CD14-positive monocyte (primary cell): ENCODE measurements at regions not wholly inside any gene's neighbourhood (a gene's known extent, or its start where the extent isn't known, plus 50 kb on each side); places are given as distances from the start of the nearest gene placed in this dataset.

ENCODE experiments used
- DNase-seq, 3 donors: peaks; one replicate each; pipeline ENCODE4 v3.0.0-alpha.2; 2011 to 2022
- H2AFZ ChIP-seq: 2 replicates; pipeline ENCODE4 v1.6.0; 2012; ENCODE audit warnings: mild to moderate bottlenecking, low read depth, low read length, inconsistent platforms; ENCODE audit not compliant: insufficient read depth, poor library complexity, severe bottlenecking
- H3K27ac ChIP-seq, 2 donors: 1 replicate in 1 of 2; 2 replicates in 1 of 2; pipeline ENCODE4 v1.5.1; 2012 to 2013; ENCODE audit warnings: low read length in 2 of 2, control low read depth in 1 of 2, inconsistent platforms in 1 of 2, low read depth in 1 of 2, mild to moderate bottlenecking in 1 of 2
- H3K27me3 ChIP-seq, 2 donors: one replicate each; pipeline versions ENCODE4 v1.6.0 to v1.6.1; 2011 to 2013; ENCODE audit warnings: low read length in 2 of 2; ENCODE audit not compliant: control insufficient read depth in 2 of 2, insufficient read depth in 2 of 2
- H3K36me3 ChIP-seq, 2 donors: replicated peaks in 1 of 2; 1 replicate in 1 of 2; 2 replicates in 1 of 2; pipeline versions ENCODE4 v1.5.1 to v1.6.1; 2012 to 2013; ENCODE audit warnings: low read length in 2 of 2, control low read depth in 1 of 2, inconsistent platforms in 1 of 2, mild to moderate bottlenecking in 1 of 2; ENCODE audit not compliant: insufficient read depth in 2 of 2, control insufficient read depth in 1 of 2
- H3K4me1 ChIP-seq, 2 donors: 1 replicate in 1 of 2; 2 replicates in 1 of 2; pipeline versions ENCODE4 v1.5.1 to v1.6.1; 2012 to 2013; ENCODE audit warnings: low read length in 2 of 2, control low read depth in 1 of 2, inconsistent platforms in 1 of 2, mild to moderate bottlenecking in 1 of 2, moderate library complexity in 1 of 2; ENCODE audit not compliant: insufficient read depth in 2 of 2, control insufficient read depth in 1 of 2
- H3K4me2 ChIP-seq: replicated peaks from 2 replicates; pipeline ENCODE3; 2012; ENCODE audit warnings: low read length, moderate library complexity, mild to moderate bottlenecking; ENCODE audit not compliant: poor library complexity, severe bottlenecking; ENCODE audit errors: extremely low read depth
- H3K4me3 ChIP-seq, 3 experiments: fragments of 200-600 bp in 1 of 3; sonication (generic) in 1 of 3; replicated peaks in 1 of 3; 1 replicate in 2 of 3; 2 replicates in 1 of 3; pipeline ENCODE4 v1.5.1; 2011 to 2013; ENCODE audit warnings: low read length in 3 of 3, mild to moderate bottlenecking in 3 of 3, control low read depth in 2 of 3, low read depth in 2 of 3, inconsistent platforms in 1 of 3, moderate library complexity in 1 of 3
- H3K79me2 ChIP-seq: 2 replicates; pipeline ENCODE4 v1.6.0; 2012; ENCODE audit warnings: mild to moderate bottlenecking, control low read depth, inconsistent platforms, low read length, moderate library complexity; ENCODE audit not compliant: insufficient read depth
- H3K9ac ChIP-seq: 2 replicates; pipeline ENCODE4 v1.6.0; 2017; ENCODE audit warnings: low read length, mild to moderate bottlenecking; ENCODE audit not compliant: insufficient read depth, poor library complexity, severe bottlenecking
- H3K9me3 ChIP-seq, 2 donors: replicated peaks in 1 of 2; 1 replicate in 1 of 2; 2 replicates in 1 of 2; pipeline versions ENCODE4 v1.5.1 to v1.6.1; 2012 to 2013; ENCODE audit warnings: low read length in 2 of 2, control low read depth in 1 of 2; ENCODE audit not compliant: control insufficient read depth in 1 of 2, insufficient read depth in 1 of 2
- H4K20me1 ChIP-seq: 2 replicates; pipeline ENCODE4 v1.6.0; 2012; ENCODE audit warnings: mild to moderate bottlenecking, low read length, control low read depth, moderate library complexity; ENCODE audit not compliant: insufficient read depth
- H3K27ac Mint-ChIP-seq, 7 donors: one replicate each; pipeline ENCODE4 v1.8.0; 2020; ENCODE audit warnings: mild to moderate bottlenecking in 7 of 7, mixed read lengths in 7 of 7, moderate library complexity in 6 of 7, inconsistent platforms in 2 of 7
- H3K27me3 Mint-ChIP-seq, 3 donors: one replicate each; pipeline ENCODE4 v1.8.0; 2021 to 2022; ENCODE audit warnings: low read depth in 3 of 3, mild to moderate bottlenecking in 3 of 3, mixed read lengths in 3 of 3, moderate library complexity in 3 of 3, inconsistent platforms in 1 of 3
- H3K36me3 Mint-ChIP-seq, 2 donors: one replicate each; pipeline ENCODE4 v1.8.0; 2020; ENCODE audit warnings: mixed read lengths in 2 of 2, inconsistent platforms in 1 of 2, mild to moderate bottlenecking in 1 of 2
- H3K4me1 Mint-ChIP-seq: one replicate; pipeline ENCODE4 v1.8.0; 2020; ENCODE audit warnings: mild to moderate bottlenecking, mixed read lengths
- H3K4me3 Mint-ChIP-seq, 2 donors: one replicate each; pipeline ENCODE4 v1.8.0; 2020; ENCODE audit warnings: mild to moderate bottlenecking in 2 of 2, mixed read lengths in 2 of 2, moderate library complexity in 1 of 2
- H3K9me3 Mint-ChIP-seq, 7 donors: one replicate each; pipeline ENCODE4 v1.8.0; 2020 to 2022; ENCODE audit warnings: mixed read lengths in 7 of 7, mild to moderate bottlenecking in 6 of 7, moderate library complexity in 6 of 7, inconsistent platforms in 2 of 7
- CTCF ChIP-seq: fragments of 200-600 bp; IDR thresholded peaks from one replicate; pipeline ENCODE4 v1.8.0; 2022; ENCODE audit warnings: antibody characterized with exemption, mild to moderate bottlenecking
- WGBS: methylation state at CpG from one replicate; pipeline ENCODE4 v1.1.5; 2013; ENCODE audit warnings: missing lambda C conversion rate; ENCODE audit not compliant: insufficient coverage; 5-methylcytosine and 5-hydroxymethylcytosine counted together
- intact Hi-C, 2 donors: fragments of 100-400 bp; cut with micrococcal nuclease; formaldehyde crosslinking; loops; one replicate each; pipeline versions ENCODE4 v1.15.0 to v1.15.1; 2023

GRCh38 chr11:109554951-109555350 is 133.0 kb downstream of the C11orf87 start:
- Mint-ChIP-seq H3K4me3 (no peak overlapping the region), H3K27ac (no peak overlapping the region), H3K36me3 (no peaks in the 10 kb centered on the region), H3K4me1 (no peaks in the 10 kb centered on the region), H3K27me3 (peaks cover 0 to under 1% (median under 1%) of the 10 kb centered on the region in 3 donors), H3K9me3 (peaks cover 0 to 2% (median 0%) of the 10 kb centered on the region in 7 donors)
- Histone ChIP-seq H3K27me3 (no peaks in the 10 kb centered on the region), H3K27ac (no peak overlapping the region), H3K9ac (no peak overlapping the region), H3K4me3 (no peak overlapping the region), H3K36me3 (no peaks in the 10 kb centered on the region), H3K4me2 (no peak overlapping the region), H4K20me1 (no peaks in the 10 kb centered on the region), H3K79me2 (no peaks in the 10 kb centered on the region), H3K4me1 (no peaks in the 10 kb centered on the region), H2AFZ (no peak overlapping the region), H3K9me3 (no peaks in the 10 kb centered on the region)
- DNase-seq, result no peak
- no peak for TF ChIP-seq CTCF
- intact Hi-C loops, result no loop called here

GRCh38 chr11:109564241-109564640 is 142.3 kb downstream of the C11orf87 start:
- H4K20me1 ChIP-seq, result no peaks in the 10 kb centered on the region
- H3K4me2 ChIP-seq, result no peak overlapping the region
- H3K4me3 Mint-ChIP-seq, result no peak overlapping the region
- H3K27me3 Mint-ChIP-seq, result peaks cover 0 to 2% (median 0%) of the 10 kb centered on the region in 3 donors
- no peaks in the 10 kb centered on the region for H3K36me3 ChIP-seq
- H3K4me1 ChIP-seq, result no peaks in the 10 kb centered on the region
- H3K27me3 ChIP-seq, result no peaks in the 10 kb centered on the region
- no peak for TF ChIP-seq CTCF
- H3K4me3 ChIP-seq, result no peak overlapping the region
- no peak for DNase-seq
- H3K27ac Mint-ChIP-seq, result no peak overlapping the region
- no peak overlapping the region for H3K27ac ChIP-seq
- intact Hi-C loops, result no loop called here
- H3K36me3 Mint-ChIP-seq, result no peaks in the 10 kb centered on the region
- H2AFZ ChIP-seq, result no peak overlapping the region
- H3K79me2 ChIP-seq, result no peaks in the 10 kb centered on the region
- H3K9ac ChIP-seq, result no peak overlapping the region
- peaks cover 9 to 21% (median 12%) of the 10 kb centered on the region in 7 donors for H3K9me3 Mint-ChIP-seq
- H3K4me1 Mint-ChIP-seq, result no peaks in the 10 kb centered on the region
- peaks cover 20 to 23% of the 10 kb centered on the region in 2 donors for H3K9me3 ChIP-seq
- WGBS, result no CpG with 5 or more reads among the region's 1 CpG
